ENCODE measurements at regions not wholly inside any gene's neighbourhood (a gene's known extent, or its start where the extent isn't known, plus 50 kb on each side); places are given as distances from the start of the nearest gene placed in this dataset.
"Not testable (repeated sequence)": the region's sequence is repeated elsewhere in the genome, so short reads cannot be mapped to it uniquely, and the experiment has no call there.

- DNase-seq: no peak
These were observed 198.6 kb downstream of the SHOX start for GRCh38 chrX:829145-829544.

GRCh38 chrX:828411-828959, 197.9 kb downstream of the SHOX start:
- DNase-seq: no peak

- DNase-seq: no peak
These were observed 195.9 kb downstream of the SHOX start for GRCh38 chrX:826448-826847.

GRCh38 chrX:825991-826390, 195.4 kb downstream of the SHOX start:
- no peak for DNase-seq

- not testable (repeated sequence) for DNase-seq
These were observed 192.5 kb downstream of the SHOX start for GRCh38 chrX:823073-823472.

- no peak for DNase-seq
These were observed 190.9 kb downstream of the SHOX start for GRCh38 chrX:821327-822107.

- no peak for DNase-seq
These were observed 189.1 kb downstream of the SHOX start for GRCh38 chrX:819684-820083.

- no peak for DNase-seq
These were observed 187.2 kb downstream of the SHOX start for GRCh38 chrX:817759-818300.

- DNase-seq: not testable (repeated sequence)
These were observed 186.6 kb downstream of the SHOX start for GRCh38 chrX:817147-817546.

GRCh38 chrX:816411-816810, 185.8 kb downstream of the SHOX start:
- DNase-seq: no peak

GRCh38 chrX:810186-810585, 179.6 kb downstream of the SHOX start:
- DNase-seq: no peak

GRCh38 chrX:809081-809480, 178.5 kb downstream of the SHOX start:
- no peak for DNase-seq

- DNase-seq: no peak
These were observed 176.0 kb downstream of the SHOX start for GRCh38 chrX:806586-806985.

GRCh38 chrX:805988-806387, 175.4 kb downstream of the SHOX start:
- DNase-seq: no peak

- DNase-seq: no peak
These were observed 174.6 kb downstream of the SHOX start for GRCh38 chrX:805103-805670.

- DNase-seq: no peak
These were observed 172.3 kb downstream of the SHOX start for GRCh38 chrX:802846-803245.

GRCh38 chrX:799808-800207, 169.2 kb downstream of the SHOX start:
- no peak for DNase-seq

GRCh38 chrX:794311-794710, 163.7 kb downstream of the SHOX start:
- no peak for DNase-seq

- DNase-seq: no peak
These were observed 162.7 kb downstream of the SHOX start for GRCh38 chrX:793216-793770.

- no peak for DNase-seq
These were observed 161.0 kb downstream of the SHOX start for GRCh38 chrX:791479-792034.

GRCh38 chrX:790783-791360, 160.3 kb downstream of the SHOX start:
- DNase-seq: no peak

GRCh38 chrX:790041-790506, 159.5 kb downstream of the SHOX start:
- no peak for DNase-seq

- no peak for DNase-seq
These were observed 158.5 kb downstream of the SHOX start for GRCh38 chrX:789096-789495.
